Subcutaneous abdominal adipose tissue (tissue), 5 donors: ENCODE measurements at regions not wholly inside any gene's neighbourhood (a gene's known extent, or its start where the extent isn't known, plus 50 kb on each side); places are given as distances from the start of the nearest gene placed in this dataset.

ENCODE experiments used
- H3K27ac ChIP-seq: one replicate; pipeline ENCODE4 v1.7.0; 2013; ENCODE audit warnings: low read depth, mild to moderate bottlenecking, inconsistent platforms, low read length, moderate library complexity
- H3K27me3 ChIP-seq, 5 donors: one replicate each; pipeline ENCODE4 v1.7.0; 2013; ENCODE audit warnings: low read length in 5 of 5, inconsistent platforms in 1 of 5; ENCODE audit not compliant: control insufficient read depth in 5 of 5, insufficient read depth in 4 of 5
- H3K36me3 ChIP-seq, 5 donors: one replicate each; pipeline ENCODE4 v1.7.0; 2013; ENCODE audit warnings: low read length in 5 of 5; ENCODE audit not compliant: control insufficient read depth in 5 of 5, insufficient read depth in 5 of 5
- H3K4me1 ChIP-seq, 5 donors: one replicate each; pipeline ENCODE4 v1.7.0; 2013; ENCODE audit warnings: low read length in 5 of 5, mild to moderate bottlenecking in 3 of 5, moderate library complexity in 1 of 5; ENCODE audit not compliant: control insufficient read depth in 5 of 5, insufficient read depth in 5 of 5
- H3K4me3 ChIP-seq, 5 donors: one replicate each; pipeline ENCODE4 v1.7.0; 2013; ENCODE audit warnings: low read length in 5 of 5, low read depth in 1 of 5
- H3K9ac ChIP-seq, 5 donors: one replicate each; pipeline ENCODE4 v1.7.0; 2013; ENCODE audit warnings: low read length in 5 of 5, mild to moderate bottlenecking in 4 of 5, moderate library complexity in 3 of 5
- H3K9me3 ChIP-seq, 5 donors: one replicate each; pipeline ENCODE4 v1.7.0; 2013; ENCODE audit warnings: low read length in 5 of 5; ENCODE audit not compliant: control insufficient read depth in 5 of 5
- donor health status: healthy.
- donor health status: healthy.
- donor health status: healthy.
- donor health status: healthy.
- donor health status: healthy.

- H3K36me3 ChIP-seq = peaks cover 0 to 43% (median 38%) of the 10 kb centered on the region in 5 donors
- no peaks in the 10 kb centered on the region for H3K4me1 ChIP-seq
- H3K27me3 ChIP-seq = peaks cover 0 to 3% (median 0%) of the 10 kb centered on the region in 5 donors
- H3K9ac ChIP-seq = no peak overlapping the region
- peaks cover 0 to 3% (median 0%) of the 10 kb centered on the region in 5 donors for H3K9me3 ChIP-seq
- no peak overlapping the region for H3K4me3 ChIP-seq
- H3K27ac ChIP-seq = no peak overlapping the region
These were observed 110.8 kb downstream of the PTPRS start for GRCh38 chr19:5229778-5230335.

GRCh38 chr19:5228932-5229777 is 111.5 kb downstream of the PTPRS start:
- peaks cover 0 to 3% (median 0%) of the 10 kb centered on the region in 5 donors for H3K27me3 ChIP-seq
- no peak overlapping the region for H3K9ac ChIP-seq
- H3K9me3 ChIP-seq = peaks cover 0 to 3% (median 0%) of the 10 kb centered on the region in 5 donors
- H3K4me1 ChIP-seq = peaks cover 0 to 6% (median 0%) of the 10 kb centered on the region in 5 donors
- peaks cover 0 to 50% (median 41%) of the 10 kb centered on the region in 5 donors for H3K36me3 ChIP-seq
- no peak overlapping the region for H3K27ac ChIP-seq
- H3K4me3 ChIP-seq = no peak overlapping the region

GRCh38 chr19:5228490-5228889 is 112.1 kb downstream of the PTPRS start:
- Histone ChIP-seq H3K4me3 (no peak overlapping the region), H3K27me3 (peaks cover 0 to 3% (median 0%) of the 10 kb centered on the region in 5 donors), H3K9ac (no peak overlapping the region), H3K4me1 (peaks cover 0 to 6% (median 0%) of the 10 kb centered on the region in 5 donors), H3K9me3 (peaks cover 0 to 3% (median 0%) of the 10 kb centered on the region in 5 donors), H3K27ac (no peak overlapping the region), H3K36me3 (peaks cover 0 to 51% (median 41%) of the 10 kb centered on the region in 5 donors)

- Histone ChIP-seq H3K27ac (no peak overlapping the region), H3K9ac (no peak overlapping the region), H3K36me3 (peaks cover 0 to 66% (median 54%) of the 10 kb centered on the region in 5 donors), H3K27me3 (peaks cover 0 to 3% (median 0%) of the 10 kb centered on the region in 5 donors), H3K9me3 (peaks cover 0 to under 1% (median 0%) of the 10 kb centered on the region in 5 donors), H3K4me3 (no peak overlapping the region), H3K4me1 (peaks cover 0 to 6% (median 0%) of the 10 kb centered on the region in 5 donors)
These were observed 114.9 kb downstream of the PTPRS start for GRCh38 chr19:5225486-5226345.

GRCh38 chr19:5224480-5224879 is 116.1 kb downstream of the PTPRS start:
- H3K36me3 ChIP-seq = peaks cover 0 to 68% (median 58%) of the 10 kb centered on the region in 5 donors
- peaks cover 0 to 3% (median 0%) of the 10 kb centered on the region in 5 donors for H3K27me3 ChIP-seq
- no peak overlapping the region for H3K9ac ChIP-seq

GRCh38 chr19:5222821-5223321 is 117.7 kb downstream of the PTPRS start:
- no peak overlapping the region for H3K27ac ChIP-seq
- H3K9ac ChIP-seq = no peak overlapping the region
- H3K36me3 ChIP-seq = peaks cover 1 to 74% (median 69%) of the 10 kb centered on the region in 5 donors
- H3K9me3 ChIP-seq = no peaks in the 10 kb centered on the region
- no peak overlapping the region for H3K4me3 ChIP-seq
- peaks cover 0 to 6% (median 0%) of the 10 kb centered on the region in 5 donors for H3K4me1 ChIP-seq
- no peaks in the 10 kb centered on the region for H3K27me3 ChIP-seq

More at GRCh38 chr19:5224480-5224879, 116.1 kb downstream of the PTPRS start:
- Histone ChIP-seq H3K27ac (no peak overlapping the region), H3K4me1 (peaks cover 0 to 6% (median 0%) of the 10 kb centered on the region in 5 donors), H3K4me3 (no peak overlapping the region), H3K9me3 (no peaks in the 10 kb centered on the region)

GRCh38 chr19:5222178-5222577 is 118.4 kb downstream of the PTPRS start:
- no peak overlapping the region for H3K9ac ChIP-seq
- H3K9me3 ChIP-seq = no peaks in the 10 kb centered on the region
- H3K4me3 ChIP-seq = no peak overlapping the region
- peaks cover 0 to 6% (median 0%) of the 10 kb centered on the region in 5 donors for H3K4me1 ChIP-seq
- H3K36me3 ChIP-seq = peaks cover 8 to 76% (median 71%) of the 10 kb centered on the region in 5 donors
- H3K27ac ChIP-seq = no peak overlapping the region
- H3K27me3 ChIP-seq = no peaks in the 10 kb centered on the region

GRCh38 chr19:5220866-5221265 is 119.7 kb downstream of the PTPRS start:
- Histone ChIP-seq H3K4me3 (no peak overlapping the region), H3K4me1 (peaks cover 0 to 6% (median 0%) of the 10 kb centered on the region in 5 donors), H3K9ac (no peak overlapping the region), H3K27ac (no peak overlapping the region), H3K27me3 (no peaks in the 10 kb centered on the region), H3K36me3 (peaks cover 10 to 89% (median 82%) of the 10 kb centered on the region in 5 donors), H3K9me3 (no peaks in the 10 kb centered on the region)

GRCh38 chr19:5220361-5220760 is 120.3 kb downstream of the PTPRS start:
- Histone ChIP-seq H3K36me3 (peaks cover 10 to 91% (median 81%) of the 10 kb centered on the region in 5 donors), H3K27ac (no peak overlapping the region), H3K9me3 (no peaks in the 10 kb centered on the region), H3K4me3 (no peak overlapping the region), H3K27me3 (no peaks in the 10 kb centered on the region), H3K9ac (no peak overlapping the region), H3K4me1 (peaks cover 0 to 6% (median 0%) of the 10 kb centered on the region in 5 donors)
